DOHH2 (cell line): ENCODE measurements at regions not wholly inside any gene's neighbourhood (a gene's known extent, or its start where the extent isn't known, plus 50 kb on each side); places are given as distances from the start of the nearest gene placed in this dataset.

ENCODE experiments used
- H3F3A ChIP-seq: fragments of 200-600 bp; sonication (generic), shearing (Covaris generic); 2 replicates; pipeline ENCODE4 v1.6.0; 2016; ENCODE audit warnings: antibody characterized with exemption, mild to moderate bottlenecking; ENCODE audit not compliant: control insufficient read depth, insufficient read depth
- H3K27ac ChIP-seq: fragments of 200-600 bp; sonication (generic); 2 replicates; pipeline ENCODE4 v1.5.1; 2014; ENCODE audit warnings: low read depth, mild to moderate bottlenecking, low read length, moderate library complexity
- H3K27me3 ChIP-seq: fragments of 200-600 bp; sonication (generic); 2 replicates; pipeline ENCODE4 v1.6.1; 2014; ENCODE audit warnings: mild to moderate bottlenecking, low read length, mixed read lengths; ENCODE audit not compliant: control insufficient read depth
- H3K36me3 ChIP-seq: fragments of 200-600 bp; sonication (generic); 2 replicates; pipeline ENCODE4 v1.6.1; 2014; ENCODE audit warnings: mild to moderate bottlenecking, low read length, moderate library complexity, mixed read lengths; ENCODE audit not compliant: control insufficient read depth
- H3K4me1 ChIP-seq: fragments of 200-600 bp; sonication (generic); 2 replicates; pipeline ENCODE4 v1.6.1; 2014; ENCODE audit warnings: mild to moderate bottlenecking, low read length, mixed read lengths; ENCODE audit not compliant: control insufficient read depth
- H3K4me2 ChIP-seq: fragments of 200-600 bp; sonication (generic); 2 replicates; pipeline ENCODE4 v1.6.0; 2014; ENCODE audit warnings: mild to moderate bottlenecking, low read length, moderate library complexity
- H3K4me3 ChIP-seq: fragments of 200-600 bp; sonication (generic); 2 replicates; pipeline ENCODE4 v1.5.1; 2014; ENCODE audit warnings: mild to moderate bottlenecking, low read length, mixed read lengths
- H3K79me2 ChIP-seq: fragments of 200-600 bp; sonication (generic); 2 replicates; pipeline ENCODE4 v1.6.1; 2014; ENCODE audit warnings: mild to moderate bottlenecking, low read length, mixed read lengths; ENCODE audit not compliant: control insufficient read depth
- H3K9me2 ChIP-seq: fragments of 200-600 bp; sonication (generic); replicated peaks from 2 replicates; pipeline ENCODE4 v1.6.1; 2014; ENCODE audit warnings: mild to moderate bottlenecking, low read length, mixed read lengths; ENCODE audit not compliant: control insufficient read depth
- H3K9me3 ChIP-seq: fragments of 200-600 bp; sonication (generic); 2 replicates; pipeline ENCODE4 v1.6.1; 2014; ENCODE audit warnings: antibody characterized with exemption, low read length, mixed read lengths; ENCODE audit not compliant: control insufficient read depth, insufficient read depth
- H4K20me1 ChIP-seq: fragments of 200-600 bp; sonication (generic); 2 replicates; pipeline ENCODE4 v1.6.0; 2014; ENCODE audit warnings: low read depth, mild to moderate bottlenecking, antibody characterized with exemption, low read length, moderate library complexity; ENCODE audit not compliant: control insufficient read depth, insufficient read depth
- CTCF ChIP-seq: fragments of 200-600 bp; sonication (generic); IDR thresholded peaks from one replicate; pipeline ENCODE4 v1.5.1; 2014; ENCODE audit warnings: antibody characterized with exemption, mild to moderate bottlenecking, low read depth, low read length; ENCODE audit not compliant: poor library complexity, severe bottlenecking
- EZH2phosphoT487 ChIP-seq: fragments of 200-600 bp; sonication (generic); IDR thresholded peaks from 2 replicates; pipeline ENCODE4 v1.6.1; 2017; ENCODE audit warnings: borderline replicate concordance, mild to moderate bottlenecking, antibody characterized with exemption, low read length, moderate library complexity, mixed read lengths

GRCh38 chr10:130816116-130816901 lies 495.2 kb downstream of the TCERG1L start:
- Histone ChIP-seq H3K9me2 (no peaks in the 10 kb centered on the region), H4K20me1 (no peaks in the 10 kb centered on the region), H3K27ac (no peak overlapping the region), H3K4me1 (no peaks in the 10 kb centered on the region), H3K27me3 (no peaks in the 10 kb centered on the region), H3F3A (no peaks in the 10 kb centered on the region), H3K9me3 (no peaks in the 10 kb centered on the region), H3K36me3 (no peaks in the 10 kb centered on the region), H3K79me2 (no peaks in the 10 kb centered on the region), H3K4me3 (no peak overlapping the region), H3K4me2 (no peak overlapping the region)
- no peak for TF ChIP-seq EZH2phosphoT487
- no peak for TF ChIP-seq CTCF

- Histone ChIP-seq H3K9me2 (no peaks in the 10 kb centered on the region), H3K79me2 (no peaks in the 10 kb centered on the region), H3K4me1 (no peaks in the 10 kb centered on the region), H3K36me3 (no peaks in the 10 kb centered on the region), H3K9me3 (no peaks in the 10 kb centered on the region), H3K4me3 (no peak overlapping the region), H3K4me2 (no peak overlapping the region), H4K20me1 (no peaks in the 10 kb centered on the region), H3K27me3 (no peaks in the 10 kb centered on the region), H3F3A (no peaks in the 10 kb centered on the region), H3K27ac (no peak overlapping the region)
- TF ChIP-seq EZH2phosphoT487 (no peak), CTCF (no peak)
These were observed 494.4 kb downstream of the TCERG1L start for GRCh38 chr10:130817046-130817624.

- Histone ChIP-seq H3K27ac (no peak overlapping the region), H3K4me1 (no peaks in the 10 kb centered on the region), H3K9me3 (no peaks in the 10 kb centered on the region), H3K36me3 (no peaks in the 10 kb centered on the region), H3K4me2 (no peak overlapping the region), H3K4me3 (no peak overlapping the region), H3K9me2 (no peaks in the 10 kb centered on the region), H4K20me1 (no peaks in the 10 kb centered on the region), H3K79me2 (no peaks in the 10 kb centered on the region), H3F3A (no peaks in the 10 kb centered on the region), H3K27me3 (no peaks in the 10 kb centered on the region)
- TF ChIP-seq EZH2phosphoT487 = no peak
These were observed 493.8 kb downstream of the TCERG1L start for GRCh38 chr10:130817674-130818073.

- Histone ChIP-seq H3K4me2 (no peak overlapping the region), H4K20me1 (no peaks in the 10 kb centered on the region)
- no peak for TF ChIP-seq CTCF
These were observed 490.5 kb downstream of the TCERG1L start for GRCh38 chr10:130820880-130821482.

More at GRCh38 chr10:130820880-130821482, 490.5 kb downstream of the TCERG1L start:
- no peaks in the 10 kb centered on the region for H3K9me2 ChIP-seq
- H3K4me1 ChIP-seq = no peaks in the 10 kb centered on the region
- no peaks in the 10 kb centered on the region for H3K27me3 ChIP-seq
- H3F3A ChIP-seq = no peaks in the 10 kb centered on the region
- no peak overlapping the region for H3K4me3 ChIP-seq
- no peaks in the 10 kb centered on the region for H3K36me3 ChIP-seq
- H3K79me2 ChIP-seq = no peaks in the 10 kb centered on the region
- H3K27ac ChIP-seq = no peak overlapping the region
- no peaks in the 10 kb centered on the region for H3K9me3 ChIP-seq
